HUES6 (cell line): ENCODE measurements at regions not wholly inside any gene's neighbourhood (a gene's known extent, or its start where the extent isn't known, plus 50 kb on each side); places are given as distances from the start of the nearest gene placed in this dataset.

Source experiments
- H3K27ac ChIP-seq: 2 replicates; pipeline ENCODE4 v1.7.0; 2013; ENCODE audit warnings: low read depth, mild to moderate bottlenecking, low read length, inconsistent platforms
- H3K27me3 ChIP-seq: 2 replicates; pipeline ENCODE4 v1.6.1; 2013; ENCODE audit warnings: low read length; ENCODE audit not compliant: control insufficient read depth, insufficient read depth
- H3K36me3 ChIP-seq: 2 replicates; pipeline ENCODE4 v1.6.1; 2013; ENCODE audit warnings: low read length; ENCODE audit not compliant: control insufficient read depth, insufficient read depth
- H3K4me1 ChIP-seq: 2 replicates; pipeline ENCODE4 v1.6.1; 2013; ENCODE audit warnings: low read length; ENCODE audit not compliant: control insufficient read depth, insufficient read depth
- H3K4me3 ChIP-seq: 2 replicates; pipeline ENCODE4 v1.5.1; 2013; ENCODE audit warnings: low read depth, low read length
- H3K9ac ChIP-seq: one replicate; pipeline ENCODE4 v1.6.1; 2013; ENCODE audit warnings: mild to moderate bottlenecking, low read length
- H3K9me3 ChIP-seq: 2 replicates; pipeline ENCODE4 v1.6.1; 2013; ENCODE audit warnings: low read depth, low read length; ENCODE audit not compliant: control insufficient read depth, insufficient read depth

DNA sequence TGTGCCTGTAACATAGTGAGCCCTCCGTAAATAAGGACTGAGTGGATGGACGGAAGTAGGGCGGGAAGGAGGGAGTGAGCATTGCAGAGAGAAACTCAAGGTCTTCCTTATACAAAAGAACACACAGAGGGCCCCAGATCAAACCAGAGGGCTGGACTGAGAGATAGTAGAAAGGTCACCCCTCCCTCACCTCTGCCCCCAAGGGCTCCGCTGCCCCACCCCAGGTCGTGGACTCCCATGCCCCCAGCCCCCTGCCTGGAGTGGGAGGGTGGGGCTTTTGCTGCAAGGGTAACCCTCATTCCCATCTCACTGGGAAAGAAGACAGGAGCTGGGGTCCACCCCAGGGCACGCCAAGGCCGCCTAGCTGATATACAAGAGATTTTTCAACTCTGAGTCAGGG lies 157.0 kb downstream of the MN1 start:
- H3K27me3 ChIP-seq = peaks cover 18% of the 10 kb centered on the region; the same call in 1 of the 2 replicates
- no peaks in the 10 kb centered on the region for H3K36me3 ChIP-seq
- H3K4me3 ChIP-seq = no peak overlapping the region
- H3K4me1 ChIP-seq = peaks cover 28% of the 10 kb centered on the region
- H3K27ac ChIP-seq = no peak overlapping the region
- H3K9me3 ChIP-seq = no peaks in the 10 kb centered on the region
- no peak overlapping the region for H3K9ac ChIP-seq

DNA sequence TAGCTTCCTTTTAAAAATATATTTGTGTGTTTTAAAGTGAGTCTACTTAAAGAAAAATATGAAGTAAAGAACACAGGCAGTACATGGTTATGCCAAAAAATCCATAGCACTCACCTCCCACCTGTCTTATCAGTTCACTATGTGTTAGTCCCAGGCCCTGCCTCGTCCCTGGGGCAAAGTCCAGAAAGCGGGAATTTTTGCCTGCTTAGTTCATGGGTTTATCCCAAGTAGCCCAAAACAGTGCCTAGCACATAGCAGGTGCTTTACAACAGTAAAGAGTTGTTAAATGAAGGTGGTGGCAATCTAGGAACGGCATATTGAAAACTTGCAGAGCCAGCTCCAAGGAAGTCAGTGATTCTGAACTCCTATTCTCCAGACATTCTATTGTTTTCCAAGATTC lies 154.0 kb downstream of the MN1 start:
- no peak overlapping the region for H3K27ac ChIP-seq

GRCh38 chr22:27648074-27648473 lies 153.5 kb downstream of the MN1 start:
- no peaks in the 10 kb centered on the region for H3K9me3 ChIP-seq
- no peaks in the 10 kb centered on the region for H3K36me3 ChIP-seq
- peaks cover 8% of the 10 kb centered on the region for H3K4me1 ChIP-seq
- no peak overlapping the region for H3K4me3 ChIP-seq
- no peak overlapping the region for H3K27ac ChIP-seq
- H3K27me3 ChIP-seq = peaks cover 18% of the 10 kb centered on the region; the same call in 1 of the 2 replicates
- no peak overlapping the region for H3K9ac ChIP-seq

More for the DNA sequence above, 154.0 kb downstream of the MN1 start:
- H3K36me3 ChIP-seq = no peaks in the 10 kb centered on the region
- H3K4me1 ChIP-seq = peaks cover 12% of the 10 kb centered on the region
- no peak overlapping the region for H3K9ac ChIP-seq
- H3K9me3 ChIP-seq = no peaks in the 10 kb centered on the region
- no peak overlapping the region for H3K4me3 ChIP-seq
- peaks cover 18% of the 10 kb centered on the region; the same call in 1 of the 2 replicates for H3K27me3 ChIP-seq

- peaks cover 14% of the 10 kb centered on the region; the same call in 1 of the 2 replicates for H3K27me3 ChIP-seq
Observed at GRCh38 chr22:27648853-27649252, 152.7 kb downstream of the MN1 start.

DNA sequence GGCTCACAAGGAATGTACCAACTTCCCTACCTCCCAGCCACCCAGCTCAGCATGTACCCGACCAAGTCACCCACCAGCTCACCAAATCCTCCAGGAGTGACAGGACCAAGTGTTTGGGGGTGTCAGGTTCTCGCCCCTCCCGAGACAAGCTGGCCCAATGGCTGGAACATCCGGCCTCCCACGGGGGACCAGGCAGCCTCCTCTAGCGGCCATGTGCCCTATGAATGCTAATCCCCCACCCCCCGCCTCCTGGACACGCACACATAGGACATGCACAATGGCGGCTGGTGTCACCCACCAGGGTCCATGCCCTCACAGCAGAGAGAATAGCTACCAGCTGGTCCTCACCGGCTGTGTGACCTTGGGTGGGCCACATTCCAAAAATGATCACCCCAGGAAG lies 151.0 kb downstream of the MN1 start:
- H3K9ac ChIP-seq = no peak overlapping the region
- no peak overlapping the region for H3K27ac ChIP-seq
- H3K9me3 ChIP-seq = no peaks in the 10 kb centered on the region
- H3K4me1 ChIP-seq = peaks cover 11% of the 10 kb centered on the region
- H3K36me3 ChIP-seq = no peaks in the 10 kb centered on the region
- H3K4me3 ChIP-seq = no peak overlapping the region
- H3K27me3 ChIP-seq = peaks cover 14% of the 10 kb centered on the region; the same call in 1 of the 2 replicates

More at GRCh38 chr22:27648853-27649252, 152.7 kb downstream of the MN1 start:
- Histone ChIP-seq H3K36me3 (no peaks in the 10 kb centered on the region), H3K9me3 (no peaks in the 10 kb centered on the region), H3K4me3 (no peak overlapping the region), H3K27ac (no peak overlapping the region), H3K9ac (no peak overlapping the region), H3K4me1 (peaks cover 8% of the 10 kb centered on the region)

GRCh38 chr22:27650985-27651384 lies 150.6 kb downstream of the MN1 start:
- no peak overlapping the region for H3K27ac ChIP-seq
- H3K9me3 ChIP-seq = no peaks in the 10 kb centered on the region
- no peaks in the 10 kb centered on the region for H3K36me3 ChIP-seq
- H3K27me3 ChIP-seq = peaks cover 14% of the 10 kb centered on the region; the same call in 1 of the 2 replicates
- peaks cover 9% of the 10 kb centered on the region for H3K4me1 ChIP-seq
- H3K9ac ChIP-seq = no peak overlapping the region
- no peak overlapping the region for H3K4me3 ChIP-seq

DNA sequence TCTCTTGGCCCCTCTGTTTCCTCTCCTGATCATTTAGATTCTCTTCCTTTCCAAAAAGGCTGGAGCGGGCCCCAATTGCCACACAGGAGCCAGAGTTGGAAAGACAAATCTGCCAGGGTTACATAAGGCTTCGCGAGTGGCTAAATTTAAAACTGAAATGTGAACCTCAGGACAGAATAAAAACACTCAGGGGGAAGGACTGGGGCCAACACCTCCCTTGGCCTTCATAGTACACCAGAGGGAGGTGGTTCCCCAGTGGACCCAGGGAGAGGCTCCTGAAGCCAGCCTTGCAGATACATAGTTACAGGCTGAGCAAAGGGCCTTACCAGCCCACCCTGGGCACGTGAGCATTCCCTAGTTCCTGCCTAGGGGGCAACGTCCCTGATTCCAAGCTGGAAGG lies 150.1 kb downstream of the MN1 start:
- peaks cover 6% of the 10 kb centered on the region; the same call in 1 of the 2 replicates for H3K4me1 ChIP-seq
- 0 out of 2 replicates have a peak, but pooled peaks cover 2% of the 10 kb centered on the region for H3K9me3 ChIP-seq
- H3K4me3 ChIP-seq = no peak overlapping the region

GRCh38 chr22:27654546-27655445 lies 146.8 kb downstream of the MN1 start:
- Histone ChIP-seq H3K27ac (no peak overlapping the region), H3K27me3 (no peaks in the 10 kb centered on the region), H3K9ac (no peak overlapping the region), H3K9me3 (peaks cover 5% of the 10 kb centered on the region; the same call in 1 of the 2 replicates), H3K4me1 (peaks cover 9% of the 10 kb centered on the region; the same call in 1 of the 2 replicates), H3K4me3 (no peak overlapping the region), H3K36me3 (no peaks in the 10 kb centered on the region)

More for the DNA sequence above, 150.1 kb downstream of the MN1 start:
- H3K36me3 ChIP-seq = no peaks in the 10 kb centered on the region
- no peak overlapping the region for H3K27ac ChIP-seq
- H3K9ac ChIP-seq = no peak overlapping the region
- peaks cover 14% of the 10 kb centered on the region; the same call in 1 of the 2 replicates for H3K27me3 ChIP-seq

- H3K27me3 ChIP-seq = no peaks in the 10 kb centered on the region
- H3K4me3 ChIP-seq = no peak overlapping the region
- H3K27ac ChIP-seq = no peak overlapping the region
- no peak overlapping the region for H3K9ac ChIP-seq
- H3K9me3 ChIP-seq = peaks cover 5% of the 10 kb centered on the region; the same call in 1 of the 2 replicates
- H3K36me3 ChIP-seq = no peaks in the 10 kb centered on the region
- H3K4me1 ChIP-seq = peaks cover 9% of the 10 kb centered on the region; the same call in 1 of the 2 replicates
Observed at GRCh38 chr22:27655582-27656185, 145.9 kb downstream of the MN1 start.

- H3K27ac ChIP-seq = no peak overlapping the region
- H3K9me3 ChIP-seq = peaks cover 5% of the 10 kb centered on the region; the same call in 1 of the 2 replicates
- peaks cover 9% of the 10 kb centered on the region; the same call in 1 of the 2 replicates for H3K4me1 ChIP-seq
- H3K4me3 ChIP-seq = no peak overlapping the region
- no peaks in the 10 kb centered on the region for H3K27me3 ChIP-seq
- no peak overlapping the region for H3K9ac ChIP-seq
- H3K36me3 ChIP-seq = no peaks in the 10 kb centered on the region
Observed at GRCh38 chr22:27656970-27657369, 144.6 kb downstream of the MN1 start.

DNA sequence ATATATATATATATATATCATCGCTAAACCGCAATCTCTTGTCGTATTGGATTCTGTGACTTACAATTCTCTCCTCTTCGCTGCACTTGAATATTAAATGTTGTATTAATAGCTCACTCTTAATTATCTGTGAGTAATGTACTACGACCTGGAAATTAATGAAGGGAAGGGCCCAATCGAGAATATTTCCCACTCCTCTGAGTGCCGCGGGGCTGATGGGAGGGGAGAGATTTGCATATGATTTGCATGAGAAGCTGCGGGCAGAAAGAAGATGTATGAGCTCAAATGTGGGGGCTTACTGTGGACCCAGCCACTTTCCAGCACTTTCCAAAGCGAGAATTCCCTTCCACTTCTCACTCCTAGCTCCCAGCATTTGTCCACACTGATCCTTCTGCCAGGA lies 141.2 kb downstream of the MN1 start:
- H3K27me3 ChIP-seq = no peaks in the 10 kb centered on the region
- H3K36me3 ChIP-seq = no peaks in the 10 kb centered on the region
- no peak overlapping the region for H3K27ac ChIP-seq
- H3K9me3 ChIP-seq = peaks cover 5% of the 10 kb centered on the region; the same call in 1 of the 2 replicates
- no peak overlapping the region for H3K9ac ChIP-seq
- H3K4me3 ChIP-seq = no peak overlapping the region
- H3K4me1 ChIP-seq = peaks cover 11% of the 10 kb centered on the region
